HuH-7 (cell line): ENCODE measurements at regions not wholly inside any gene's neighbourhood (a gene's known extent, or its start where the extent isn't known, plus 50 kb on each side); places are given as distances from the start of the nearest gene placed in this dataset.
"Not testable (repeated sequence)": the region's sequence is repeated elsewhere in the genome, so short reads cannot be mapped to it uniquely, and the experiment has no call there.

ENCODE experiments used
- DNase-seq: peaks from one replicate; pipeline ENCODE4 v3.0.0; 2011; ENCODE audit warnings: low spot score

DNA sequence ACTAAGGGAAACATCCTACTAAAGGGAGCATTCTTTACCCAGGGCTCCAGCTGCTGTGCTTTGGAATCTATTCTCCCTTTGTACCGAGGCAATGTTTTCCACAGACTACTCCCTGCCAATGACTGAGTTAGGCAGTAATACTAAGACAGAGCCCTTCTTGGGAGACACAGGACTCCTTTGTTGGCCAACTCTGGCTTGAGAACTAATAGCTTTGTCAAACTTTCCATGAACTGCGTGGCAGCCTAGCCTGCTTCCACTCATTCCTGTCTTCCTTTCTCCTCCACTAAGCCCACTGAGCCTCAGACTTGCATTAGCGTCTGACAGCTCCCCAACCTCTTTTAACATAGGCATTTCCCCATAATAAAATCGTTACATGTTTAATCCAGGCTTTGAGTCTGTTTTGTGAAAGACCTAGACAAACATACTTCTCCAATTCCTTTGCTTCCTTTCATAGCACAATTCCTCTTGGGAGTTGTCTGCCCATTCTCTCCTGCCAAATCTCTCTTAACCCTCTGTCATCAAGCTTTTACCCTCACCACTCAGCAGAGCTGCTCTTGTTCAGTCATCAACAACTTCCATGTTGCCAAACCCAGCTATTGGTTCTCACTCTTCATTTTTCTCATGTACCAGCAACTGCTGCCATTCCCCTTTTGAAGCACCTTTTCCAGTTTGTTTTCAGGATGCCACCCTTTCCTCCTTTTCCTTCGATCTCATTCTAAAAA, 300.3 kb upstream of the IGFBP7 start:
- no peak for DNase-seq

DNA sequence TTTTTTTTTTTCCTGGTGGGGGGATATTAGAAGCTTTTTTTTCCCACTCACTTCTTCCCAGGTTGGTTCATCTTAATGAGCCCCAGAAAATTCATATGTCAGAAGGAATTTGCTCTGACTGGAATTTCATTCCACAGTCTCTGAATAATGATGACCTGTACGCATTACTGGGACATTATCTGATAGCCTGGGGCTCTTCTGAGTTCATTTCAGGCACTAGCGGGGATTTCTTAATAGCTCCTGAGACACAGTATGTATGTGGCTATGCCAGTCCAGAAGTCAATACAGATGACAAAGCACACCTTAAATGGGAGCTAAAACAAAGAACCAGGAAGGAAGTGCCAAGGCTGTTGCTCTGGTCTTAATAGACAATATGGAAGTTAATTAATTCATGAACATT, 295.2 kb upstream of the IGFBP7 start:
- DNase-seq: no peak

DNA sequence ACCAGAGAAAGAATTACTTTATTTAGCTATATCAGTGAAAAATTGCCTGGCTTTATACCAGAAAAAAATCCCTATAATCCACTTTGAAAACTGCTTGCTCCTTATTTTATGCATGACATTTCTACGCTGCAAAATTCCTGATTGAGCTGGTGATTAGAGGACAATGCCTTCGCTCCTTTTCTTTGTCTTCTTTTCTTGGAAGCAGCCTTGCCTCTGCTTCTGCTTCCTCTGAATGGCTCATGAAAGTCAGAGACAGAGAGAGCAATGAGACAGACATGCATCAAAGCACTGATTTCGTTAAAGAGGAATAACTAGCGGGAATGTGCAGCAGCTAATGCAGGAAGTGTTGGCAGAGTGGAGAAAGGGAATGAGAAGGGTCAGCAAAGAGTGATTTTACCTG, 294.3 kb upstream of the IGFBP7 start:
- no peak for DNase-seq

DNA sequence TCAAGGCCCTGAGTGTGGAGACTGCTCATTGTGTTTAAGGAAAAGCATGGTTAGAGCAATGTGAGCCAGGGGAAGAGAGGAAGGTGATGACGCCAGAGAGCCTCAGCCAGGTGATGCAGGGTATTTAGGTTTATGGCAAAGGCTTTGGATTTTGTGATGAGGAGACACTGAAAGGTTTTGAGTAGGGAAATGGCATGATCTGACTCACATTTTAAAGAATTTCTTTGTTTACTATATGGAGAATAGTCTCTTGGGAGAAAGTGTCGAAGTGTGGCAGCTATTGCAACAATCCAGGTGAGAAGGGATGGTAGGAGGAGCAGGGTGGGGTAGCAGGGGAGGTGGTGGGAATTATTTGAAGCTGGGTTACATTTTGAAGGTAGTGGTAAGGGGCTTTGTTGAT, 293.4 kb upstream of the IGFBP7 start:
- DNase-seq: no peak

DNA sequence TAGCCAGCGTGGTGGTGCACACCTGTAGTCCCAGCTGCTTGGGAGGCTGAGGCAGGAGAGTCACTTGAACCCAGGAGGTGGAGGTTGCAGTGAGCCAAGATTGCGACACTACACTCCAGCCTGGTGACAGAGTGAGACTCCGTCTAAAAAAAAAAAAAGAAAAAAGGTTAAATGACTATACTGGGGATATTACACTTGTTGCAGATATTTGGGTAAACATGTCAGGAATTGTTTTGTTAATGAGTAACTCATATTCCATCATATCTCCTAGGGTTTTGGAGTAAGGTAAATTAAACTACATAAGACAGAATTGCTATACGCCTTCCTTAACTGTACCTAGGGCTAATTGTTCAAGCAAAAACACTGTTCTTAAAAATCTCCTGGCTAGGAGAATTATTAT, 291.4 kb upstream of the IGFBP7 start:
- DNase-seq: no peak

DNA sequence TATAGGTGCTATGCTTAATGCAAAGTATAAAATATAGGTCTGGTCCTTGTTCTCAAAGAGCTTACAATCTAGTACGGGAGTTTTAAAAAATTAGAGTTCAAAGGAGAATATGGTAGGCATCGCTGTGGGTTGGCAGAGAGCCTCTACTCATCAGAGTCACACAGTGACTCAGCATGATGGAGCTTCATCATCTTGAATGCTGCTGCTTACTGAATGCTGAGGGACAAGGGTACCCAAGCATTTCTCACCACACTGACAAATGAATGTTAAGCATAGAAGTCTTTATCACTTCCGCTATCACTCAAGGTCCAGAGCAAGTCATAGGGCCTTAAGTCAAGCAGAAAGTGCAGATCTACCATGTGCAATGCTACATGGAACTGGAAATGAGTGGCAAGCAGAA, 268.6 kb upstream of the IGFBP7 start:
- DNase-seq: no peak

DNA sequence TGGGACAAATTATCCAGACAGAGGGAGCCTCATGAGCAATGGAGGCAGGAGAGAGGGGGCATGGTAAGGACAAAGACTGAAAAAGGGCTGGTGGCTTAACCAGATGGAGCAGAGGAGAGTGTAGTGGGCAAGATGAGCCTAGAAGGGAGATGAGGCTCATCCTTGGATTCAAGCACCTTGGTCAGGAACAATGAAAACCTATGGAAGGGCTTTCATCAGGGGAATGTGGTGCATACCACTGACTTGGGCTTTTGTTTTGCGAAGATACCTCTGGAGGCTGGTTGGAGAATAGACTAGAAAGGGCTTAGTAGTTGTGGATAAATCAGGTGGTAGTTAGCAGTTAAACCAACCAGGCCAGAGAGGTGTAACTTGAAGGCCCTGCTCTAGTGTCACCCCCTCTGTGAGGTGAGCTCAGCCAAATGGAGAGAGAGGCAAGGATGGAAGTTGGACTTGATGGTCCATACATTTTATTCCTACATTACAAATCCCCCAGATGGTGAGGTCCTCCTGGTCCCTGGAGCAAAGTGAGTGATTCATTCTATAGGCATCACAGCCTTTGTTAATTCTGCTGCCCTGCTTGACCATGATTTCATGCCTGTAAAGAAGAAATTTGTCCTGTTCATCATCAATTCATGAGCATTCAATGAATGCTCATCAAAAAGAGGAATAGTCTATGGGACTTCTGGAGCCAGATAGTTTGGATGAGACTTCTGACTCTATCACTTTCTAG, 264.8 kb upstream of the IGFBP7 start:
- DNase-seq: no peak

DNA sequence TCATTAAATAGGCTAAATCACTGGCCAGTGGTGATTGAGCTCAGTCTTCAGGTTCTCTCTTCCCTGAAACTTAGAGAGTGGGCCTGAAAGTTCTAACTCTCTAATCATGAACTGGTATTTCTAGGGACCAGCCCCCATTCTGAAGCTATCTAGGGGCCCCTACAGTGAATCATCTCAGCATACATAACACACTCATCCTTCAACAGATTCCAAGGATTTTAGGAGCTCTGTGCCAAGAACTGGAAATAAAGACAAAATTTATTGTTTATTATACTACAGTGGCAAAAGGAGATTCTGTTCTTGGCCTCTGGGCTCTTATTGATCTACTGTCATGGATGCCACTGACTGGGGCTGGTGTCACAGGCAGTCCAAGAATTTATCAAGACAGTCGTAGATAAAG, 263.8 kb upstream of the IGFBP7 start:
- DNase-seq: no peak

DNA sequence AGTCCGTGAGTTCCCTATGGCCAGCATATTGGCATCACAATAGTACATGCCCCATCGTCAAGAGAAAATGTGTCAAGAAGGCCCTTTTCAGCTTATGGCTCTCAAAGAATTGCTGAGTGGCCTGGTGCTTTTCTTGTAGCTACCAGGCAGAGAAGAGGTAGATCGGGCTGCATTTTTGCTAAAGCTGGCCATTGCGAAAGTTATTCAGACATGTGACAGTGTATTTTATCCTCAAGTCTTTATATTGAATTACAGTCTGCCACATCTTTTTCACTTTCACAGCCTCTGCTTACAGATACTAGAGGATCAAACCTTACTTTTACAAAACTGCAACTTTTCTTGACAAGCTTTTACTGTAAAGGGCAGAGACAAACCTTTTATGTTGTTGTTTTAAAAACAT, 261.5 kb upstream of the IGFBP7 start:
- no peak for DNase-seq

DNA sequence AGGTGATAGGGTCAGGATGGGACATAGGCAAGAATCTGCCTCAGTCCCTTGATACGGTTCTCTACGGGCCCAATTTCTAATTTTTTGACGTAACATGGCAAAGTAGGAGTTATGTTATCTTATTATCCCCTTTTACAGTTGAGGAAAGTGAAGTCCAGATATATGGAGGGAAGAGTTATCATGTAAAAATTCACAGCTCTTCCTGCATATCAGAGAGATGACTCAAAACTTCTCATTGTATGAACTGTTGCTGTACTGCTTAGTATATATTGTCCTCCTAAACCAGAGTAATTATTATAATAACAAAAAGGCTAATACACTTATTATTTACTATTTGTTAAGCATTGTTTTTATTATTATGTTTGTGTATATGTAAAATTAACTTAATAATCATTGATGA, 260.5 kb upstream of the IGFBP7 start:
- no peak for DNase-seq

DNA sequence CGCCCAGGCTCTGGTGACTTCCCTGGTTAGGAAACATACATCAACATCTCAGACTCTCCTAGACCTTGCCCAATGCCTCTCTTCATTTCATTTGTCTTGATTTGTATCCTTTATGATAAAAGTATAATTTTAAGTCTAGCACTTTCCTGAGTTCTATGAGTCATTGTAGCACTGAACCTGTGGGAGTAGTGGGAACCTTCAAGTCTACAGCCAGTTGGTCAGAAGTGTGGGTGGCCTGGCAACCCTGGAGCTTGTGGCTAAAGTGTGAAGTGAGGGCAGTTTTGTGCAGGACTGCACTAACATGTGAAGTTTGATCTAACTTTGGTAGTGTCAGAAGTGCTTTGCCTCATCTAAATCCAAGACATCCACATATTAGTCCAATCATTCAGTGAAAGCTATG, 259.3 kb upstream of the IGFBP7 start:
- no peak for DNase-seq

DNA sequence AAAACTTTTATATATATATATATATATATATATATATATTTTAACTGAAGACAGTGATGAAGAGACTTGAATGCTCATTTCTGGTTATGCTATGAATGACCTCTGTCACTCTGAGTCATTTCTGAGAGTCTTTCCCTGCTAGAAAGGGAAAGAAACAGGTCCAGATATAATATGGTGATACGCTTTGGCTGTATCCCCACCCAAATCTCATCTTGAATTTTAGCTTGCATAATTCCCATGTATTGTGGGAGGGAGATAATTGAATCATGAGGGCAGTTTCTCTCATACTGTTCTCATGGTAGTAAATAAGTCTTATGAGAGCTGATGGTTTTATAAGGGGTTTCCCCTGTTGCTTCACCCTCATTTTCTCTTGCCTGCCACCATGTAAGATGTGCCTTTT, 254.1 kb upstream of the IGFBP7 start:
- no peak for DNase-seq

DNA sequence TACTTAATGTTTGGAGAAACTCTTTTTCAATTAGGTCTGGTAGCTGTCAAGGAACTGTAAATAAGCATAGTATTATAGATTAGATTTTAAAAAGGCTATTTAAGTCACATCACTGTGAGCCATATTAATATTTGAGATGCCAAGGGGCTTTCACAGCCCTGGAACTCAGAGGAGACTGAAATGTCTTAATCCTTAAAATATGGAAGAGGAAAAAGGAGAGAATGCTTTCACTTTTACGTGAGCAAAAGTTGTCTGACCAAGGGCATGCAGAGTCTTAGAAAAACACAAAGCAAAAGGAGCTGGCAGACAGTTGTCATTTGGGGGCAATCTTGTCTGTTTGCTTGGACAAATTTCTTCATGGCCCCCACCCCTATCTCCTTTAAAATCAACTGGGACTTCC, 253.2 kb upstream of the IGFBP7 start:
- no peak for DNase-seq

DNA sequence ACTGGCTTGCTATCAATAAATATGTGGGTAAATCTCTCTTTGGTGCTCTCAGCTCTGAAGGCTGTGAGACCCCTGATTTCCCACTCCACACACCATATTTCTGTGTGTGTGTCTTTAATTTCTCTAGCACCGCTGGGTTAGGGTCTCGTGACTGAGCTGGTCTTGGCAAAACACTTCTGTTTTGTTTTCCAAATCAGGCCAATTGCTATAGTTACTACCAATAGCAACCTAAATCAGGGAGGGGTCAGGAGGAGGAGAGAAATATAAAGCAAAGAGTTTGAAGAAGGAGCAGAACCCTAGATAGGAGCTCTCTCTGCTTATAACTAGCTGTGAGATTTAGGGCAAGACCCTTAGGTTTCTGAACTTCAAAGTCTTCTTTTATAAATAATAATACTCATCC, 250.5 kb upstream of the IGFBP7 start:
- DNase-seq: no peak

DNA sequence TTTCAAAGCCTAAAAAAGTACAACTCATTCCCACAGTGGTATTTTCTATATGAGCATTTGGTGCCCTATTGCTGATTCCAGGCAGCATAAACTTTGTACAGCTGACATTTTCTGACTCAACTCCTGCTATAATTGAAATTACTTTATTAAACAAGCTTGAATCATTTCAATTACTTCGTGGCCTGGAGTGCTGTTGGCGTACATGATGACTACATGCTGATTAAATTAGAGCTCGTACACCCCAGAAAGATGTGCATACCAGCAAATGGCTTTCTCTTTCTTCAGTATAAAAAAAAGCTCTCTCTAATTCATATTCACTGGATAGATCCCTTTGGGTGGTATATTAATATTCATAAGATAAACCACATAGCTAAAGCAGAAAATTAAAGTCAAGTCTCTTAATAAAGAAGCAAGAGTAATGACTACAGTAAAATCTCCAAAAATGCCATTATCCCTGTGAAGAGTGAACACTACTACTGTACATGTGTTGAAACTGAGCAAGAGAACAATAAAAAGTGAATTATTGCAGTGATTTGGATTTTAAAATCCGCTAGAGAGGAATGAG, 245.0 kb upstream of the IGFBP7 start:
- DNase-seq: no peak

DNA sequence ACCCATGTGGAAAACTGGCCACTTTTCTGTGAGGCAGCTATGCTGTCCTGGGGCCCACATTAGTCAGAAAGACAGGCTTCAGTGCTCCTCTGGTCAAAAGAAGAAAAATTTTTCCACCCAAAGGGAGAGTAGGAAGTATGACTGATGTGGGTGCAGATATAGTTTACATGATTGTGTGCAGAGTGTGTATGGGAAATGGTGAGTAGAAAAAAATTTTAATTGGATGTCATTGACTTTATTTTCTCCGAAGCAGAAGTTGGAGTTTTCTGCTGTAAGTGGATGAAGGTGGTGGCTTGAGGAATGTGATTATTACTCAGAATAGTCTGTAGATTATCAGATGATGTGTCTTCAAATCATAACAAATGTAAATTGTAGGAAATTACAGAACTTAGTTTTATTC, 241.5 kb upstream of the IGFBP7 start:
- DNase-seq: no peak

DNA sequence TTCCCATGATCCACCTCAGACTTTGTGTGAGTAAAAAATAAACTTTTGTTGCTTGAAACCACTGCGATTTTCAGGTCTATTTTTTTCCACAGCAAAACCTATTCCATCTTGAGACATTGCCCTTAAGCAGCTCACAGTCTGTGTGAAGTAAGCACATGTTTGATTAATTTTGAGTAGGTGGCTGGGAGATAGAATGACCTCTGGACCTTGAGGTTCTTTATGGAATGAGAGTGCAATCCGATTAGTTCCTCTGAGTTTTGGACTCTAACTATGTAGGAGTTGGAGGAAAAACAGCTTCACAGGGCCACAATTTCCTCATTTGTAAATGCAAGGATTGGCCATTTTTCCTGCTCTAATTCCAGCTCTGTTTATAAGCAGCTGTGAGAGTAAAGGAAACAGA, 234.1 kb upstream of the IGFBP7 start:
- no peak for DNase-seq

DNA sequence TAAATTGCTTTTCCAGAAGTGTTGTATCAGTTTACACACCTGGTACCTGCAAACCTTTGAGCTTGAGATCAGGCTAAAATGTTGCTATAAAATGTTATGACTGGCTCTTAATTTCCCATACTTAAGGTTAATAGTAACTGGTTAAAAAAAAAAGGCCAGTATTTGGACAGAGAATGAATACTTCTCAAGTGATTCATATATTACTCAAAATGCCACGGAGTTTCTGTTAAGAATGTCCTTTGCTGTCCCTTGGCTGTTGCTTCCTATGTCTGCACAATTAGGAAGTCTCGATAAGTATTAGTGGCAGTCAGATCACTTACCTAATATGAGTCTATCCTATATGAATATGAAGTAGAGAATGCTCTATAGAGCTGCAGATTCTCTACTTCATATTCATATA, 232.2 kb upstream of the IGFBP7 start:
- no peak for DNase-seq

DNA sequence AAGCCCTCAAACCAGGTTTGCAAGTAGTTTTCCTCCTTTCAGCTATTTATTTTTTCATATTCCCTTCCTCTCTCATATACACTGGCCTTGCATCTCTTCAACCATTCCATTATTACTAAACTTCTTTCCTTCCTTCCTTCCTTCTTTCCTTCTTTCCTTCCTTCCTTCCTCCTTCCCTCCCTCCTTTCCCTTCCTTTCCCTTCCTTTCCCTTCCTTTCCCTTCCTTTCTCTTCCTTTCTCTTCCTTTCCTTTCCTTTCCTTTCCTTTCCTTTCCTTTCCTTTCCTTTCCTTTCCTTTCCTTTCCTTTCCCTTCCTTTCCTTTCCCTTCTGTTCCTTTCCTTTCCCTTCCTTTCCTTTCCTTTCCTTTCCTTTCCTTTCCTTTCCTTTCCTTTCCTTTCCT, 228.7 kb upstream of the IGFBP7 start:
- not testable (repeated sequence) for DNase-seq

DNA sequence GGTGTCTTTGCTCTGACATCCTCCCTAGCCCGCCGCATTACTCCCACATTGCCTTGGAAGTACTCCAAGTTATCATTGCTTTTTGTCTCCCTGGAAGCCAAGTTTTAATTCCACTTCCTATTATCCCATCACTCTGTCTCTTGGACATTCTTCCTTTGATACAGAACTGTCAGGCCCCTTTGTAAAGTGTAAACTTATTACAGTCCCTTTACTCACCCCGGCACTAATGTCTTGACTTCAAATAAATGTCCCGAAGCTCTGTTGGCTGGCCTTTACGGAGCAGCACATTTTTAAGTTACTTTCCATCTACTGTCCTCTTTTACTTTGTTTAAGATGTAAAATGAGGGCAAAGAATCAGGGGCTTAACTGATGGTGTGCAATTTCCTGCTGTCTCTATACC, 223.5 kb upstream of the IGFBP7 start:
- no peak for DNase-seq

DNA sequence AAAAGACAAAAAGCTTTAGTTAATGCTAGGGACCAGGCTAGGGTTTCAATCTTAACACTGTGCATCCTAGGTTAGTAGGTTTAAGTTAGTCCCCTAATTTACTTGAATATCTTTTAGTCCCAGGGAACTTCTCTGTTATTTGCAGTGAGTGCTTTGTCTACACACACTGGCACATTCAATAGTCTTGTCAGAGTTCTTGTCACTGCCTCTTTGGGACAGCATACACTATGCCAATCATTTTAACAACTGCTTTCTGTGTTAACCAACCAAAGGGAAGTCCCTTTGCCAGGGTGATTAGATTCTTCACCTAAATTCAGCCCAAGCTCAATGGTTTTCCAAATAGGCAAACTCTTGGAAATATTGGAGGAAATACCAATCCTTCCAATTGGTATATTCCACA, 221.8 kb upstream of the IGFBP7 start:
- no peak for DNase-seq

DNA sequence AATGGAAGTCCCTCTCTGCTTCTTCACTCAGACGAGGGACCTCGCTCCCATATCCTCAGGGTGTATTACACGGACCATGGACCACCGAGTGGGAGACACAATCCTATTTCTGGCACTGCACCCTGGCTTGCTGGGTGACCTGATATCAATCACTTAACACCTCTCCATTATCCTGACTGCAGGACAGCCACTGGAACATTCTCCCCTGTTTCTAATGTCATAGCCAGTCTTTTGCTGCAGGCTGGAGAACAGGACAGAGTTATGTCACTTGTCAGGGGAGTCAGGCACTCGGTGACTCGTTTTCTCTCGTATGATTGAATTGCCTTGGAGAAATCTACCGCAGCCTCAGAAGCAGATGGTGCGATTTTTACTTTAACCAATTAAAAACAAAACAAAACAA, 219.1 kb upstream of the IGFBP7 start:
- no peak for DNase-seq

DNA sequence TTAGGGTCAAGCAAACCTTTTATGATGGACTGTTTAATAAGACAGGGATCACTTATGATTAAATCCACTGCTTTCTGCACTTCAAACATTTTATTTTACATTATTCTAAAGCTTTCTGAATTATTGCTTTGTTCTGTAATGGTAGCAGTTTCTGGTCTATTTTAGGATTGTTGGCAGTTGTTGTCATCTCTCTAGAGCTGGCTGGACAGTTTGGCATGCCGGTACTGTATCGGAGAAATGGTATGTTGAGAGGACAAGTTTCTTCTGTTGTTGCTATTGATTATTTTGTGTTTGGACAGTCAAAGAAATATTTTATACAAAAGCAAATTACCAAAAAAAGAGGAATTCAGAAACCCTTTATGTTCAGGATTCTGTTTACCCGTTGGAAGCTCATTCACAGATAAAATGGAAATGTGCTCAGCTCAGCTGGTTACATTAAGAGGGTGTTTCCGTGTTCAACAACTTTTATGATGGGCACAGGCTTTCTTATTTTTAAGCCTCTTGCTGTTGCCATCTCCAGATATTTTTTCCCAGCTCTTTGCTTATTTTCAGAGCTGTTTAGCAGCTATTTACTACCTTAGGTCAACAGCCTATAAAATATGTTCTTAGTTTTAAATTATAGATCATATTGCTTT, 214.6 kb upstream of the IGFBP7 start:
- no peak for DNase-seq
